Astrocyte of the cerebellum (primary cell): ENCODE measurements at regions not wholly inside any gene's neighbourhood (a gene's known extent, or its start where the extent isn't known, plus 50 kb on each side); places are given as distances from the start of the nearest gene placed in this dataset.

Source experiments
- DNase-seq: peaks from one replicate; pipeline ENCODE4 v3.0.0-alpha.2; 2011; ENCODE audit warnings: low read depth
- H3K4me3 ChIP-seq: 2 replicates; pipeline ENCODE4 v1.5.1; 2011; ENCODE audit warnings: mild to moderate bottlenecking, low read depth, low read length, moderate library complexity
- CTCF ChIP-seq: IDR thresholded peaks from 2 replicates; pipeline ENCODE4 v1.5.1; 2012; ENCODE audit warnings: low read length, low read depth, moderate library complexity, mild to moderate bottlenecking; ENCODE audit errors: missing control alignments
- in situ Hi-C: cut with HindIII; loops from 2 replicates; pipeline ENCODE4 v1.10.0; 2017; ENCODE audit warnings: low sequenced_read_pairs

- DNase-seq, result no peak
- TF ChIP-seq CTCF, result no peak
- in situ Hi-C loops, result no loop called here
- H3K4me3 ChIP-seq, result no peak overlapping the region
These were observed 192.1 kb downstream of the CBLN1 start for GRCh38 chr16:49089533-49089932.

DNA sequence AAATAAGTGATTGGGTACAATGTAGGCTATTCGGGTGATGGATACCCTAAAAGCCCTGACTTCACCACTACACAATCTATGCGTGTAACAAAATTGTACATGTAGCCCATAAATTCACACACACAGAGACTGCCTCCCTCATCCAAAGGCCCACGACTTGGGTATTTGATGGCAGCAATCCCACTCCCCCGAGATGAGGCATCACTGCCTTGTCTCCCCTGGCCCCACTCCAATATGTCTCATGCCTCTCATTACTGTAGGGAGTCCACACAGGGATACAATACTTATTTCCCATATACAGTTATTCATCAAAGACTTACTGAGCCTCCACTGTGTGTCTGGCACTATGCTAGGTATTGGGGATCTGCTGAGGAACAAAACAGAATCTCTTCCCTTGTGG is 192.6 kb downstream of the CBLN1 start:
- no peak for DNase-seq
- no peak overlapping the region for H3K4me3 ChIP-seq
- no peak for TF ChIP-seq CTCF
- in situ Hi-C loops, result no loop called here

- no peak overlapping the region for H3K4me3 ChIP-seq
- no peak for TF ChIP-seq CTCF
- in situ Hi-C loops, result no loop called here
- peak; percentile 28 for DNase-seq
These were observed 196.0 kb downstream of the CBLN1 start for GRCh38 chr16:49085686-49086085.

GRCh38 chr16:49084628-49085390 is 196.8 kb downstream of the CBLN1 start:
- no peak overlapping the region for H3K4me3 ChIP-seq
- in situ Hi-C loops, result no loop called here
- TF ChIP-seq CTCF, result no peak
- no peak for DNase-seq

- H3K4me3 ChIP-seq, result no peak overlapping the region
- in situ Hi-C loops, result no loop called here
- TF ChIP-seq CTCF, result no peak
- DNase-seq, result no peak
These were observed 200.1 kb downstream of the CBLN1 start for GRCh38 chr16:49081554-49081953.

- H3K4me3 ChIP-seq, result no peak overlapping the region
- TF ChIP-seq CTCF, result no peak
- in situ Hi-C loops, result no loop called here
- DNase-seq, result no peak
These were observed 200.6 kb downstream of the CBLN1 start for GRCh38 chr16:49081086-49081485.

DNA sequence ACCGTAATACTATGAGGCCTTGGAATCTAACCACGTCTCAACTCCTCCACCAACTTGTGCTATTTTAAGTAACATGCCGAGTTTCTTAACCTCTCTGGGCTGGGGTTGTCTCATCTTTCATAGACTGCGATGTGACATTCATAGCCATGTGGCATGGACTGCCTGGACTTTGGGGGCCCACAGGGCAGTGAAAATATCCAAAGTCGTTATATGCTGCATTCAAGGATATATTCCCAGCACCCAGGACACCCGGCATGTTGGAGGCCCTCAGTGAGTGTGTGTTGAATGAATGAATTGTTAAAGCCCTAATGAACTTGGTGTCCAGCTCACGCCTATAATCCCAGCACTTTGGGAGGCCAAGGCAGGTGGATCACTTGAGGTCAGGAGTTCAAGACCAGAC is 203.1 kb downstream of the CBLN1 start:
- H3K4me3 ChIP-seq, result no peak overlapping the region
- no peak for DNase-seq
- in situ Hi-C loops, result no loop called here
- no peak for TF ChIP-seq CTCF
